GM23248 (cell line): ENCODE measurements at regions not wholly inside any gene's neighbourhood (a gene's known extent, or its start where the extent isn't known, plus 50 kb on each side); places are given as distances from the start of the nearest gene placed in this dataset.

Experiments used
- DNase-seq: peaks from one replicate; pipeline ENCODE4 v3.0.0-alpha.2; 2015
- H2AFZ ChIP-seq: fragments of 200-600 bp; sonication (generic); 2 replicates; pipeline ENCODE4 v1.6.1; 2016; ENCODE audit warnings: antibody characterized with exemption
- H3F3A ChIP-seq: fragments of 200-600 bp; sonication (generic); 2 replicates; pipeline ENCODE4 v1.6.1; 2016; ENCODE audit warnings: mild to moderate bottlenecking, antibody characterized with exemption, mixed run types; ENCODE audit not compliant: insufficient read depth
- H3K27ac ChIP-seq: fragments of 200-600 bp; sonication (generic); 2 replicates; pipeline ENCODE4 v1.5.1; 2016; ENCODE audit warnings: mild to moderate bottlenecking
- H3K27me3 ChIP-seq: fragments of 200-600 bp; sonication (generic); replicated peaks from 2 replicates; pipeline ENCODE4 v1.6.1; 2016; ENCODE audit warnings: mild to moderate bottlenecking; ENCODE audit not compliant: insufficient read depth
- H3K36me3 ChIP-seq: fragments of 200-600 bp; sonication (generic); 2 replicates; pipeline ENCODE4 v1.6.1; 2016; ENCODE audit warnings: low read depth, mild to moderate bottlenecking
- H3K4me1 ChIP-seq: fragments of 200-600 bp; sonication (generic); 2 replicates; pipeline ENCODE4 v1.6.1; 2016; ENCODE audit warnings: mild to moderate bottlenecking; ENCODE audit not compliant: insufficient read depth
- H3K4me2 ChIP-seq: fragments of 200-600 bp; sonication (generic); one replicate; pipeline ENCODE4 v1.6.1; 2016; ENCODE audit warnings: mild to moderate bottlenecking; ENCODE audit not compliant: unreplicated experiment
- H3K4me3 ChIP-seq: fragments of 200-600 bp; sonication (generic); 2 replicates; pipeline ENCODE4 v1.5.1; 2016; ENCODE audit warnings: mild to moderate bottlenecking
- H3K79me2 ChIP-seq: fragments of 200-600 bp; sonication (generic); 2 replicates; pipeline ENCODE4 v1.6.1; 2016; ENCODE audit warnings: mild to moderate bottlenecking; ENCODE audit not compliant: insufficient read depth
- H3K9ac ChIP-seq: fragments of 200-600 bp; sonication (generic); 2 replicates; pipeline ENCODE4 v1.6.1; 2016; ENCODE audit warnings: mild to moderate bottlenecking
- H3K9me2 ChIP-seq: fragments of 200-600 bp; sonication (generic); 2 replicates; pipeline ENCODE4 v1.6.1; 2016; ENCODE audit warnings: mixed run types, mild to moderate bottlenecking, moderate library complexity; ENCODE audit not compliant: insufficient read depth
- H3K9me3 ChIP-seq: fragments of 200-600 bp; sonication (generic); one replicate; pipeline ENCODE4 v1.6.1; 2017; ENCODE audit warnings: low read depth
- H4K20me1 ChIP-seq: fragments of 200-600 bp; sonication (generic); 2 replicates; pipeline ENCODE4 v1.6.0; 2016; ENCODE audit not compliant: insufficient read depth
- EZH2 ChIP-seq: fragments of 200-600 bp; sonication (generic); IDR thresholded peaks from 2 replicates; pipeline ENCODE4 v1.6.1; 2018; ENCODE audit warnings: antibody characterized with exemption, mild to moderate bottlenecking; ENCODE audit not compliant: insufficient read depth, poor library complexity, severe bottlenecking
- EZH2phosphoT487 ChIP-seq: fragments of 200-600 bp; sonication (generic); IDR thresholded peaks from 2 replicates; pipeline ENCODE4 v1.6.1; 2018; ENCODE audit warnings: antibody characterized with exemption, moderate library complexity, mild to moderate bottlenecking, low read depth; ENCODE audit not compliant: insufficient read depth
- WGBS, 2 experiments: methylation state at CpG; one replicate each; pipeline ENCODE4 v1.1.6; 2015 to 2017; ENCODE audit warnings: low lambda C conversion rate in 2 of 2, low coverage in 1 of 2; ENCODE audit errors: missing lambda C conversion rate in 2 of 2; 5-methylcytosine and 5-hydroxymethylcytosine counted together
- in situ Hi-C: fragments of 300-500 bp; cut with MboI; formaldehyde crosslinking; loops from 2 replicates; pipeline ENCODE4 v1.15.0; 2020

DNA sequence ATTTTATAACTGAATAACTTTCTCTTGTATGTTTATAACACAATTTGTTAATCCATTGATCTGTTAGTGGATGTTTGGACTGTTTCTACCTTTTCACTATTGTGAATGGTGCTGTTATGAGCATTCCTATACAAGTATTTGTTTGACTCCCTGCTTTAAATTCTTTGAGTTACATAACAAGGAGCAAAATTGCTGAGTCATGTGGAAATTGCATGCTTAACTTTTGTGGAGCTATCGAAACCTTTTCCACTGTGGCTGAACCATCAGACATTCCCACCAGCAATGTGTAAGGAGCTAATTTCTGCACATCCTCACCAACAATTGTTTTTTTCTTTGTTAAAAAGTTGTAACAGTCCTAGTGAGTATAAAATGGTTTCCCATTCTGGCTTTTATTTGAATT is 415.5 kb downstream of the CBLN2 start:
- no peak overlapping the region for H3K4me3 ChIP-seq
- H3K9me3 ChIP-seq, result no peaks in the 10 kb centered on the region
- H3K27me3 ChIP-seq, result no peaks in the 10 kb centered on the region
- H3K9me2 ChIP-seq, result no peaks in the 10 kb centered on the region
- TF ChIP-seq EZH2, result no peak
- TF ChIP-seq EZH2phosphoT487, result no peak
- no peak for DNase-seq
- H3K9ac ChIP-seq, result no peak overlapping the region
- H2AFZ ChIP-seq, result no peak overlapping the region
- H3K36me3 ChIP-seq, result no peaks in the 10 kb centered on the region
- H3K27ac ChIP-seq, result no peak overlapping the region
- in situ Hi-C loops, result no loop called here
- H3K4me2 ChIP-seq, result no peak overlapping the region
- H3K79me2 ChIP-seq, result no peaks in the 10 kb centered on the region
- 60 to 71% methylated on average over 1 of the region's 1 CpG for WGBS, 2 experiments
- H3K4me1 ChIP-seq, result no peaks in the 10 kb centered on the region
- H3F3A ChIP-seq, result no peaks in the 10 kb centered on the region
- H4K20me1 ChIP-seq, result no peaks in the 10 kb centered on the region

GRCh38 chr18:72122103-72122502 is 422.0 kb downstream of the CBLN2 start:
- no peaks in the 10 kb centered on the region for H3K36me3 ChIP-seq
- H3K27me3 ChIP-seq, result no peaks in the 10 kb centered on the region
- no peak overlapping the region for H3K4me2 ChIP-seq
- H3F3A ChIP-seq, result no peaks in the 10 kb centered on the region
- no peaks in the 10 kb centered on the region for H4K20me1 ChIP-seq
- in situ Hi-C loops, result no loop called here
- H3K4me3 ChIP-seq, result no peak overlapping the region
- H3K79me2 ChIP-seq, result no peaks in the 10 kb centered on the region
- no peak for TF ChIP-seq EZH2
- TF ChIP-seq EZH2phosphoT487, result no peak
- DNase-seq, result no peak
- no peak overlapping the region for H3K9ac ChIP-seq
- no peaks in the 10 kb centered on the region for H3K4me1 ChIP-seq
- H3K9me3 ChIP-seq, result no peaks in the 10 kb centered on the region
- H3K9me2 ChIP-seq, result no peaks in the 10 kb centered on the region
- H3K27ac ChIP-seq, result no peak overlapping the region
- H2AFZ ChIP-seq, result no peak overlapping the region

DNA sequence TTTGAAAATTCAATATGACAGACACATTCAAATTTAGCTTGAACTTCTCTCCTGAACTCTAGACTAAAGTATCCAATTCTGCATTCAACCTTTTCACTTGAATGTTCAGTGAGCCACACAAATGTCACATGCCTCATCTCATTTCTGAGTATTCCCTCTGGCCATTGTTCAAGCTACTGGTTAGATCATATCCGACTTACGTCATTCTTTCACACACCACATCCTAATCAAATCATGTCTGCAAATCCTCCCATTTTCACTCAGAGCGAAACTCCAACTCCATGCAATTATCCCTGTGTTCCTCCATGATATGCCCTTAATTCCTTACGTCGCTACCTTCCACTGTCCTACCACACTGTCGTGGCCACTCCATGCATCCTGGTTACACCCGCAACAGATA is 425.1 kb downstream of the CBLN2 start:
- no peaks in the 10 kb centered on the region for H4K20me1 ChIP-seq
- no peak overlapping the region for H3K9ac ChIP-seq
- H3K27me3 ChIP-seq, result no peaks in the 10 kb centered on the region
- no peaks in the 10 kb centered on the region for H3K79me2 ChIP-seq
- in situ Hi-C loops, result no loop called here
- WGBS, 2 experiments, result 37 to 48% methylated on average over 7 of the region's 7 CpGs
- no peak overlapping the region for H3K27ac ChIP-seq
- H3K4me3 ChIP-seq, result no peak overlapping the region
- no peak overlapping the region for H2AFZ ChIP-seq
- H3F3A ChIP-seq, result no peaks in the 10 kb centered on the region
- TF ChIP-seq EZH2phosphoT487, result no peak
- no peak for TF ChIP-seq EZH2
- no peaks in the 10 kb centered on the region for H3K9me3 ChIP-seq
- DNase-seq, result no peak
- no peaks in the 10 kb centered on the region for H3K36me3 ChIP-seq
- no peak overlapping the region for H3K4me2 ChIP-seq
- no peaks in the 10 kb centered on the region for H3K9me2 ChIP-seq
- H3K4me1 ChIP-seq, result no peaks in the 10 kb centered on the region

DNA sequence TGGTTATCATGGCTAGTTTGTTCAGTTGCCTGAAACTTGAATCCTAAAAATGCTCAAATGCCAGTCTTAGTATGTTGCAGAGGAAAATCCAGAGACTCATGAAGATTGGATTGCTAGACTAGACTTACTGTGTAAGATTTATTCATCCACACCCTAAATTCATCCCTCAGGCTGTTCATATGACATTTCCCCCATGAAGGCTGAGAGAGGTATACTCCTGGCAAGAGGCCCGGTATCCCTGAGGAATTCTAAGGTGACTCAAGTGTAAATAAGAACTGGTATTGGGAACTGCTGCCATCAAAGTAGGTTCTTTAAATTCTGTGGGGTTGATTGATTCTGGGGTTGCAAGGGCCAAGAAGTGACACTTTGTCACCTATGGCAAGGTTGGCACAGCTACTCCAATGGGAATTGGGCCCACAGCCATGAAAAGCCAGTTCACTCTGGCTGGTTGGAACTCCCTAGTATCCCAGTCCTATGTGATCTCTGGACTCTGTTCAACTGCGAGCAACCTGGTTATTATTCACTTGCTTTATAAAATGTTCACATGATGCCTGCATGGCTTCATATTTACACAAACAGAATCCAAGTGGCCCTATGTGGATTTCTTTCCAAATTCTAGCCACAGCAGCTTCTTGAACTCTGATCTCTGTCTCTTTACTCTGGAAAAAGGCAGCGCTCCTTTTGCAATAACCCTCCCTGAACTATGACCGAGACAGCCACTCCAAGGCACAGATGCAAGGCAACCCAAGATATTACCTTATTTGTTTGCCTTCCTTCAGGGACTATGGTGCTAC is 429.1 kb downstream of the CBLN2 start:
- H3K27me3 ChIP-seq, result no peaks in the 10 kb centered on the region
- no peaks in the 10 kb centered on the region for H3K79me2 ChIP-seq
- no peaks in the 10 kb centered on the region for H3K9me2 ChIP-seq
- no peaks in the 10 kb centered on the region for H3K36me3 ChIP-seq
- no peaks in the 10 kb centered on the region for H3K4me1 ChIP-seq
- no peak overlapping the region for H3K27ac ChIP-seq
- no peak overlapping the region for H3K4me2 ChIP-seq
- TF ChIP-seq EZH2phosphoT487, result no peak
- TF ChIP-seq EZH2, result no peak
- no peaks in the 10 kb centered on the region for H3K9me3 ChIP-seq
- in situ Hi-C loops, result no loop called here
- H3K9ac ChIP-seq, result no peak overlapping the region
- no peak overlapping the region for H2AFZ ChIP-seq
- H3F3A ChIP-seq, result no peaks in the 10 kb centered on the region
- 24 to 28% methylated on average over 4 of the region's 4 CpGs for WGBS, 2 experiments
- H4K20me1 ChIP-seq, result no peaks in the 10 kb centered on the region
- H3K4me3 ChIP-seq, result no peak overlapping the region
- no peak for DNase-seq
